Upper lobe of right lung (tissue), 1 donor: ENCODE measurements at regions not wholly inside any gene's neighbourhood (a gene's known extent, or its start where the extent isn't known, plus 50 kb on each side); places are given as distances from the start of the nearest gene placed in this dataset.

Experiments
- ATAC-seq: fragments of 200-7000 bp; cut with Tn5 transposase; one replicate; pipeline ENCODE4 v1.9.1; 2020; ENCODE audit warnings: mild to moderate bottlenecking, moderate library complexity
- DNase-seq: peaks from one replicate; pipeline ENCODE4 v3.0.0-alpha.2; 2020
- H3K27ac ChIP-seq: fragments of 200-600 bp; one replicate; pipeline ENCODE4 v1.8.0; 2022
- H3K27me3 ChIP-seq: fragments of 200-600 bp; one replicate; pipeline ENCODE4 v1.8.0; 2022; ENCODE audit warnings: mild to moderate bottlenecking
- H3K36me3 ChIP-seq: fragments of 200-600 bp; one replicate; pipeline ENCODE4 v1.8.0; 2022
- H3K4me1 ChIP-seq: fragments of 200-600 bp; one replicate; pipeline ENCODE4 v1.8.0; 2022
- H3K4me3 ChIP-seq: fragments of 200-600 bp; one replicate; pipeline ENCODE4 v1.8.0; 2022; ENCODE audit warnings: mild to moderate bottlenecking
- H3K9me3 ChIP-seq: fragments of 200-600 bp; one replicate; pipeline ENCODE4 v1.8.0; 2022
- CTCF ChIP-seq: fragments of 200-600 bp; IDR thresholded peaks from one replicate; pipeline ENCODE4 v1.8.0; 2022; ENCODE audit warnings: antibody characterized with exemption
- intact Hi-C: fragments of 100-400 bp; cut with DNase I; formaldehyde crosslinking; loops from one replicate; pipeline ENCODE4 v1.11.0; 2022
- donor health status: DM: no; HTN: yes; CAD: no; lungs with severe emphysema.

DNA sequence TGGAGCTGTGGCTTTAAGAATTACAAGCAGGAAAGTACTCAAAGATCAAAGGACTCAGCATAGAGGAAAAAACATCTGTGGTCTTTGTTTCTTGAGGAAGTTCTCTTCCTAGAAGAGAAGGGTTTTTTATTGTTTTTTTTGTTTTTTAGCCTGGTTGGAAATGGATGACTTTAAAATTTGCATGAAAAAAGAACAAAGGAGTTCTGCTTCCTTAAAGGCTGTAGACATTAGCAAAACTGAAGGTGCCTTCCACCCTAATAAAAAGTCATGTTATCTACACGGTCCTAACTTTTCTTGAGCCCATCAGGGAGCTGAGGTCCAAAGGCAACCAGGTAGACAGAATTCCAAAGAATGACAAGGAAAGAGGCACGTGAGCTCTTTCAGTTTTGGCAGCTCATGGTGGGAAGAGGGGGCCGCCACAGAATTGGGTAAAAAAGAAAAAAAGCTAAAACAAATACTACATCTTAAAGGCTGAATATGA, 356.6 kb downstream of the SH2D4B start:
- H3K4me1 ChIP-seq, result no peaks in the 10 kb centered on the region
- DNase-seq, result no peak
- no peak for ATAC-seq
- intact Hi-C loops, result no loop called here
- H3K27ac ChIP-seq, result no peak overlapping the region
- no peaks in the 10 kb centered on the region for H3K9me3 ChIP-seq
- H3K27me3 ChIP-seq, result no peaks in the 10 kb centered on the region
- no peak for TF ChIP-seq CTCF
- H3K4me3 ChIP-seq, result no peak overlapping the region
- no peaks in the 10 kb centered on the region for H3K36me3 ChIP-seq

- H3K36me3 ChIP-seq, result no peaks in the 10 kb centered on the region
- H3K9me3 ChIP-seq, result no peaks in the 10 kb centered on the region
- no peak for TF ChIP-seq CTCF
- intact Hi-C loops, result no loop called here
- H3K27me3 ChIP-seq, result no peaks in the 10 kb centered on the region
- no peak overlapping the region for H3K4me3 ChIP-seq
- no peaks in the 10 kb centered on the region for H3K4me1 ChIP-seq
- DNase-seq (no peak), ATAC-seq (no peak)
- no peak overlapping the region for H3K27ac ChIP-seq
These were observed 357.2 kb downstream of the SH2D4B start for GRCh38 chr10:80894797-80895467.

- Histone ChIP-seq H3K4me3 (no peak overlapping the region), H3K36me3 (no peaks in the 10 kb centered on the region), H3K9me3 (no peaks in the 10 kb centered on the region), H3K27me3 (no peaks in the 10 kb centered on the region), H3K27ac (no peak overlapping the region), H3K4me1 (no peaks in the 10 kb centered on the region)
- ATAC-seq (no peak), DNase-seq (no peak)
- TF ChIP-seq CTCF, result no peak
- intact Hi-C loops, result no loop called here
These were observed 358.4 kb downstream of the SH2D4B start for GRCh38 chr10:80896076-80896475.

GRCh38 chr10:80896959-80897358, 359.3 kb downstream of the SH2D4B start:
- intact Hi-C loops, result no loop called here
- Histone ChIP-seq H3K36me3 (no peaks in the 10 kb centered on the region), H3K4me3 (no peak overlapping the region), H3K9me3 (no peaks in the 10 kb centered on the region), H3K27ac (no peak overlapping the region), H3K27me3 (no peaks in the 10 kb centered on the region), H3K4me1 (no peaks in the 10 kb centered on the region)
- DNase-seq (no peak), ATAC-seq (no peak)
- no peak for TF ChIP-seq CTCF

DNA sequence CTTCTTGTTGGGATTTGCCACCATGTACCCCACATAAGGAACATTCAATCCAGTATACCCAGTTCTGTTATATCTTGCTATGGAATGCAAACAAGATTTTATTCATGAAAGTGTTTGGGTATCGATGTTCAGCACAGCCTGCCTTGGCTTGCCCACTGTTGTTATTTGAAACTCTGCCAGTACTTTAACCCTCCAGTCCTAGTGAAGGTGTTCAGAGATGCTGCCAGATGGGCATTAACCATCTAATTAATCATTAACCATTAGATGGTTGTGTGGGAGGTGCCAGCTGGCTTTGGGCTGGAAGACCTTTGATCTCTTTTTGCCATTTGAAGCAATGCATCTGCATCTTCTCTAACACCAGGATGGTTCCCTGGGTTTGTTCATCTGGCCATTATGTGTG, 363.0 kb downstream of the SH2D4B start:
- Histone ChIP-seq H3K4me3 (no peak overlapping the region), H3K9me3 (no peaks in the 10 kb centered on the region), H3K27ac (no peak overlapping the region), H3K4me1 (no peaks in the 10 kb centered on the region), H3K36me3 (no peaks in the 10 kb centered on the region), H3K27me3 (no peaks in the 10 kb centered on the region)
- intact Hi-C loops, result no loop called here
- no peak for ATAC-seq
- no peak for DNase-seq
- no peak for TF ChIP-seq CTCF

GRCh38 chr10:80908611-80909010, 370.9 kb downstream of the SH2D4B start:
- intact Hi-C loops, result no loop called here
- Histone ChIP-seq H3K9me3 (no peaks in the 10 kb centered on the region), H3K27me3 (no peaks in the 10 kb centered on the region), H3K4me1 (no peaks in the 10 kb centered on the region), H3K36me3 (no peaks in the 10 kb centered on the region), H3K4me3 (no peak overlapping the region), H3K27ac (no peak overlapping the region)
- ATAC-seq, result no peak
- no peak for TF ChIP-seq CTCF
- DNase-seq, result no peak
